ENCODE measurements at regions not wholly inside any gene's neighbourhood (a gene's known extent, or its start where the extent isn't known, plus 50 kb on each side); places are given as distances from the start of the nearest gene placed in this dataset.

DNA sequence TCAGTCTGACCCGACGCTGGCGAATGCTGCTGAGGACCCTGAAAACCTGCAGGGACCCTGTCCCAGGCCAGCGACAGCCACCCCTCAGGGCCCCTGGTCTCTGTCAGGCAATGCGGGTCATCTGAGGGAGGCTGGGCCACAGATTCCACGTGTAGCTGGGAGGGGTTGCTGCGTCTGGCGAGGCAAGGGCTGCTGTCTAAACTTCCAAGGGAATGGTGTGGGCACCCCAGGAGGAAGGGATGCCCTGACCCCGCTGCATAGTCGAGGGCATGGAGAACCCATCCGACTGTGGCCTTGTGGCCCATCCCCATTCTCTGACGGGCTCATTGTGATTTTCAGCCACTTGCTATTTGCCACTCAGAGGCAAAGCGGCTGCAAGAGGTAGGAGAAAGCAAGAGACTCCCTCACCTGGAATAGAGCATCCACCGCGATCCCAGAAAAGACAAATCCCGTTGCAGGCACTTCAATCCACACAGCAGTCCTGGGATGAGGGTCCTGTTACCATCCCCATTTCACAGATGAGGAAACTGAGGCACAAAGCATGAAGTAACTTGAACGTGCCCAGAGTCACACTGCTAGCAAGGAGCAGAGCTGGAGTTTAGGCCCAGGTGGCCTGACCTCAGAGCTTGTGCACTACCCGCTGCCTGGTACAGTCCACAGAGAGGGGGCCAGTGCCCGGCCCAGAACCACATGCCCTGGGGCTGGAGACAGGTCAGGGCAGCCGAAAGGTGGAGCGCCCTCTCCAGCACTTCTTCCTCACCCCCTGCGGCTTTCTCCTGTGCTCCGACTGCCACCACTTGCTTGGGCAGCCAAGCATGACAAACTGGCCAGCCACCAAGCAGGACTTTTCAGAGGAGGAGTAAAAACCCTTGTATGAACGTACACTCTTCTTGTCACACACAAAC lies 163.8 kb upstream of the KLF14 start:
- DNase-seq: no peak

GRCh38 chr7:130899071-130899560 lies 165.1 kb upstream of the KLF14 start:
- no peak for DNase-seq

- DNase-seq: no peak
These were observed 165.8 kb upstream of the KLF14 start for GRCh38 chr7:130899638-130900401.

DNA sequence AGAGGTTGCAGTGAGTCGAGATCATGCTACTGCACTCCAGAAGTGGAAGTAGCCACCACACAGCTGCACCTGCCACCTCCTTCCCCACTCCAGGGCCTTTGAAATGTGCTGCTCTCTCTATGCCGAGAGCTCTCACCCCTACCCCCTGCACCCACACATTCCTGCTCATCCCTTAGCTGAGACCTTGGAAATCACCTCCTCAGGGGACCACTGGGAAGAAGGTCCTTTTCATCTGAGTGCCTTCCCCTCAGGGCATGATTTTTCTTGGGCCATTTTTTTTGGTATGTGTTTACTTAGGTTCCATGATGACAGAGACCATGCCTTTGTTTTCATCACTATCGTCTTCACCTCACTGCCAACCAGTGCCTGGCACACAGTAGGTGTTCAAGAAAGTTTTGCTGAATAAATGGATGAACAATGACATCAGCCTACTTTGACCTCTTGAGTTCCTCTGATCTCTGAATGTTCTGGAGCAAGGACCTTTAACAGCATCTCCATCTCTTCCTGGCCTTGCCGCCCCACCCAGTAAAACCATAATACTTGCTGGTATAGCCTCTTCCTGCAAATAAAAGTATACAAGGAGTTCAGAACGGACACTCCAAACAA lies 166.6 kb upstream of the KLF14 start:
- no peak for DNase-seq

GRCh38 chr7:130901209-130901783 lies 167.3 kb upstream of the KLF14 start:
- DNase-seq: no peak

GRCh38 chr7:130902755-130903357 lies 168.8 kb upstream of the KLF14 start:
- DNase-seq: no peak

- DNase-seq: no peak
These were observed 169.5 kb upstream of the KLF14 start for GRCh38 chr7:130903358-130903974.

DNA sequence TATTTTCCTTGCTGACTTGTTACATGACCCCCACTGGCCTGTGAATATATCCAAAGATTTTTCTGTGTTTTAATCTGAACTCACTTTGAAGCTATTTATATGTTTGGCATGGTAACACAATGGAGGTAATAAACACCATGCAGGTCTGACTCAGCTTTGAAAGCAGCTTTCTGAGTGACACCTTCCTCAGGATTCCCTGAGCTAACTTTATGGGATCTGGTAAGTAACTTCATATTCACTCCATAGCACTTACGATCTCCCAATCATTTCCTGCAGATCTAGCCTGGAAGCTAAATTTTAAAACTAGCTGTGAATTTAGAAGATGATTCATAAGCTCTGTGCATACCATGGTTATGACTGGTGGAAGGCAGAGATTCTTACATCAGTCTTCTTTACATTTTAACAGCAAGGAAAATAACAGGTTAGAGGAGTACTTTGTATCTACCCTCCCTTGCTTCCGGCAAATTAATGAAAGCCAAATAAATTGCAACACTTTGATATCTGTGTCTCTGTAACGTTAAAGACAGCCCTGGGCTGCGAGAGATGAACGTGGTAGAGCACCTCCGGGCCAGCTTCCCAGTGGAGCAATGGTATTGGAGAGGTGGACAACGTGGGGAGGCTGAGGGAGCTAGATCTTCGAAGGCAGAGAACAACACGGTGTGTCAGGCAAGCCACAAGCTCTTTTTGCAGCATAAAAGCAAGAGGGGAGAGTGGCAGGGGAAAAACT lies 170.2 kb upstream of the KLF14 start:
- DNase-seq: no peak

GRCh38 chr7:130904792-130905191 lies 170.8 kb upstream of the KLF14 start:
- DNase-seq: no peak

- no peak for DNase-seq
These were observed 172.6 kb upstream of the KLF14 start for GRCh38 chr7:130906575-130906974.

DNA sequence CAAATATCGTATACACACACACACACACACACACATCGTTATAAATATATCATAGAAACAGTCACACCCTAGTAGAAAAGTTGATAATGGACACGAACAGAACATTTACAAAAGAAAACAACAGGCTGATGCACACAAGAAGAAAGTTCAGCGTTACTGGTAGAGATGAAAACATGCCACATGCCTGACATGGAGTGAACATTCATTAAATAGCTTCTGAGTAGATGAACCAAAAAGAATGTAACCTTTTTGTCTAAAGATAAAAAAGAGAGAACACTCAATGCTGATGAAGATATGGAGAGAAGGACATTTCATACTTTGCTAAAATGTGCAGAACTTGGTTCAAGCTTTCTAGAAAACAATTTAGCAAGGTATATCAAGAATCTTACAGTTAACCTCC lies 173.4 kb upstream of the KLF14 start:
- DNase-seq: no peak

DNA sequence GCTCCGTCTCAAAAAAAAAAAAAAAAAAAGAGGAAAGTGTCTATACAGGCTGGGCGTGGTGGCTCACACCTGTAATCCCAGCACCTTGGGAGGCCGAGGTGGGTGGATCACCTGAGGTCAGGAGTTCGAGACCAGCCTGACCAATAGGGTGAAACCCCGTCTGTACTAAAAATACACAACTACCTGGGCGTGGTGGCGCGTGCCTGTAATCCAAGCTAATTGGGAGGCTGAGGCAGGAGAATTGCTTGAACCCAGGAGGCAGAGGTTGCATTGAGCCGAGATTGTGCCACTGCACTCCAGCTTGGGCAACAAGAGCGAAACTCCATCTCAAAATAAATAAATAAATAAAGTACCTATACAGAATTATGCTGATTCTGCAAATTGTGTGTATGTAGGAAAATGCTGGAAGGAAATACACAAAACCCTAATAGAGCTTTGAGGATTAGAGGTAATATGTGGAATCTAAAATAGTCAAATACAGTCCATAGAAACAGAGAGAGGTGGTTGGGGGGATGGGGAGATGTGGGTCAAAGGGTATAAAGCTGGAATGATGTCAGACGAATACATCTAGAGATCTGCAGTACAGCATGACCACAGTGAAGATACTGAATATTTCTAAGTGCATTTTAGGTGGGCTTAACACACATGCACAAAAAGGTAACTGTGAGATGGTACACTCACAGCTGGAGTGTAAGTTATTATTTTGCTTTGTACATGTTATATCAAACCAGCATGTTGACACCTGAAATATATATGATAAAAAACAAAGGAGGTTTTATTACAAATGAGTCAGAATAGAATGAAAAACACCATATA lies 174.5 kb upstream of the KLF14 start:
- no peak for DNase-seq

GRCh38 chr7:130909161-130909836 lies 175.3 kb upstream of the KLF14 start:
- no peak for DNase-seq

- no peak for DNase-seq
These were observed 176.1 kb upstream of the KLF14 start for GRCh38 chr7:130909881-130910672.

GRCh38 chr7:130910949-130911944 lies 177.2 kb upstream of the KLF14 start:
- no peak for DNase-seq

DNA sequence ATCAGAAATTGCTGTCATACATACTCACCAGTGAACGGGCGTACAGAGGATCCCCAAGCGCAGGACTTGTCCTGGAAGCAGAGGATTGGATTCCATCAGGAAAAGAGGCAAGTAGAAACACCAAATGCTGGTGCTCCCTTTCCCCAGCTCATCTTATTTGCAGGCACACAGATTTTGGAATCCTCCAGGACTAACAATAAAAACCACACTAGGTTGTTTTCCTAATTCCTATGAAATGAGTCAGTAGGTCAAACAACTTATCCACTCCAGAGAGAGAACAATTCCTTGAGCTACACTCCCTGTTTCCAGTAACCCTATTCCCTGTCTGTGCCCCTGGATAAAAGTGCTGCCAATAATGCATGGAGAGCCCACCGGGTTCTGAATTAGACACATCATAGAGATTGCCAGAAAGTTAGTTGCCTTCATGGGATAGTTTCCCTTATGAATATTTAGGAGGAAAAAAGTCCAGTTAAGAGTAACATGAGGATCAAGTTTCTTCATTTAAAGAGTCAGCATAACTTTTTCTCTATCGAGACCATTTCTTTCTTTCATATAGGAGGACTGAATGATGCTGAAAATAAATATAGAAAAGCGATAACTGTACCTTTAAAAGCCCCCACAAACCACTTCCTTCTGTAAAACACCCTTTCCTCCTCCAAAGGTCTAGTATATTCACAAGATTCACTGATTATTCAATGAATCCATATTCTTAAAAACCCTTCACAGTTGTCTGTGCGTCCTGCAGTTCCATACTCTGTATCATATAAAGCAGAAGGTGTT lies 178.3 kb upstream of the KLF14 start:
- DNase-seq: no peak

All from T-helper 1 cell (primary cell).